ENCODE measurements at regions not wholly inside any gene's neighbourhood (a gene's known extent, or its start where the extent isn't known, plus 50 kb on each side); places are given as distances from the start of the nearest gene placed in this dataset.

- TF ChIP-seq ESRRA (IDR thresholded peaks at IDR 0.05; ENCODE audit: borderline replicate concordance, low read length) = no peak
- TF ChIP-seq GATA3 (IDR thresholded peaks at IDR 0.05; ENCODE audit: borderline replicate concordance) = no peak
- no peak for TF ChIP-seq FOSL2 (IDR thresholded peaks at IDR 0.05)
- TF ChIP-seq FOSL2 (CRISPR knock-in tag; IDR thresholded peaks at IDR 0.05) = 0 out of 2 replicates have a peak, but pooled peaks have one; percentile 11
- peak; percentile 61 for TF ChIP-seq MAFK (IDR thresholded peaks at IDR 0.05; ENCODE audit: partially characterized antibody)
- no peak for TF ChIP-seq EHMT2 (IDR thresholded peaks at IDR 0.05; ENCODE audit: low read depth)
- TF ChIP-seq MAX (IDR thresholded peaks at IDR 0.05) = no peak
- no peak for TF ChIP-seq TFCP2L1 (CRISPR knock-in tag; IDR thresholded peaks at IDR 0.05)
- TF ChIP-seq NFE2L2 (conservative IDR thresholded peaks at IDR 0.05; ENCODE audit: low read length) = no peak
- no peak for TF ChIP-seq PHF8 (IDR thresholded peaks at IDR 0.05; ENCODE audit: borderline replicate concordance, low read depth)
- no peak for TF ChIP-seq JUN (IDR thresholded peaks at IDR 0.05)
- no peak for TF ChIP-seq TP53 (CRISPR knock-in tag; IDR thresholded peaks at IDR 0.05)
- TF ChIP-seq HMGXB4 (CRISPR knock-in tag; IDR thresholded peaks at IDR 0.05; ENCODE audit: borderline replicate concordance) = no peak
These were observed 62.8 kb downstream of the OTOL1 start (continued) for GRCh38 chr3:161559177-161559998.

GRCh38 chr3:161560008-161560637 lies 63.5 kb downstream of the OTOL1 start:
- peak; percentile 80 to 93 for ATAC-seq
- peak overlapping the region; percentile 60 for H3K4me2 ChIP-seq
- no peaks in the 10 kb centered on the region for H3K9me3 ChIP-seq
- no peaks in the 10 kb centered on the region for H3K4me1 ChIP-seq
- no peak for FAIRE-seq
- 16% methylated on average over 14 of the region's 14 CpGs for WGBS (ENCODE audit: missing lambda C conversion rate)
- CTCF ChIA-PET = no interaction called here
- H3K4me3 ChIP-seq = no peak overlapping the region
- POLR2A ChIA-PET = no interaction called here
- no peak overlapping the region for H3K27ac ChIP-seq
- peak; percentile 3 to 59 for DNase-seq (ENCODE audit: low read depth in 1 of 2, low spot score in 1 of 2)
- TF ChIP-seq RNF2 (IDR thresholded peaks at IDR 0.05; ENCODE audit: borderline replicate concordance, low read depth) (no peak), NR3C1 (IDR thresholded peaks at IDR 0.05) (no peak), POLR2AphosphoS2 (conservative IDR thresholded peaks at IDR 0.05; ENCODE audit: low read length) (no peak), BCL3 (IDR thresholded peaks at IDR 0.05) (no peak), PBX3 (IDR thresholded peaks at IDR 0.05) (no peak), ELK1 (IDR thresholded peaks at IDR 0.05; ENCODE audit: low read depth, low read length) (no peak), HMGXB4 (CRISPR knock-in tag; IDR thresholded peaks at IDR 0.05; ENCODE audit: borderline replicate concordance) (no peak), TFCP2L1 (CRISPR knock-in tag; IDR thresholded peaks at IDR 0.05) (no peak), E2F6 (IDR thresholded peaks at IDR 0.05; ENCODE audit: borderline replicate concordance, low read depth) (no peak), NPAS2 (CRISPR knock-in tag; IDR thresholded peaks at IDR 0.05; ENCODE audit: borderline replicate concordance) (no peak), RARB (CRISPR knock-in tag; IDR thresholded peaks at IDR 0.05) (no peak), FOXS1 (CRISPR knock-in tag; IDR thresholded peaks at IDR 0.05) (no peak), CTCF (IDR thresholded peaks at IDR 0.05) (peak; percentile 75), CEBPB (IDR thresholded peaks at IDR 0.05) (no peak), RAD21 (conservative IDR thresholded peaks at IDR 0.05 in 1 of 2, IDR thresholded peaks at IDR 0.05 in 1 of 2) (peak; percentile 90 to 91)

Data from A549 (cell line).